Hepatocyte (in vitro differentiated cells): ENCODE measurements at regions not wholly inside any gene's neighbourhood (a gene's known extent, or its start where the extent isn't known, plus 50 kb on each side); places are given as distances from the start of the nearest gene placed in this dataset.

Experiments used
- EZH2 ChIP-seq: fragments of 200-600 bp; sonication (generic); IDR thresholded peaks from 2 replicates; pipeline ENCODE4 v1.6.1; 2016; ENCODE audit warnings: antibody characterized with exemption, mild to moderate bottlenecking, borderline replicate concordance
- TF ChIP-seq, protein P1 (sequence below): fragments of 200-600 bp; sonication (generic); IDR thresholded peaks from 2 replicates; pipeline ENCODE4 v1.5.1; 2016; ENCODE audit warnings: antibody characterized with exemption, mild to moderate bottlenecking; ENCODE audit not compliant: poor library complexity

DNA sequence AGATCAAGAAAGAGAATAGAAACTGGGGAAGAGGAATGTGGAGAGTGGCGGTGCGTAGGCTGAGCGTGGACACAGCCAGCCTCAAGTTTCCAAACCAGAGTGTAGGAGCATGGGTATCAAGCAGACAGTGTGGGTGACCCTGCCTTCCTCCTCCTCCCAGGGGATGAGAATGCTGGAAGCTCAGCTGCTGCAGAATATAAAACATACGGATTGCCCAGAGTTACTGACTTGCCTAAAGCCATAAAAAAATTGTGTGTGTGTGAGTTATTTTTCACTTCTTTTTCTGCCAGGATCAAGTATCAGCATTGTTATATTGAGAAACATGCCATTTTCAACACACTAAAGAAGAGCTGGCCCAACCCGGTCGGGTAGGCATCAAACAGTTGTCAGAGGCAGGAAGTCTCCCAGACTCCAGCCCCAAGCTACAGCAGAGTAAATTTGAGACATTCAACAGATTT lies 333.3 kb upstream of the ACVR2A start:
- TF ChIP-seq EZH2, result no peak
- TF ChIP-seq, protein P1, sequence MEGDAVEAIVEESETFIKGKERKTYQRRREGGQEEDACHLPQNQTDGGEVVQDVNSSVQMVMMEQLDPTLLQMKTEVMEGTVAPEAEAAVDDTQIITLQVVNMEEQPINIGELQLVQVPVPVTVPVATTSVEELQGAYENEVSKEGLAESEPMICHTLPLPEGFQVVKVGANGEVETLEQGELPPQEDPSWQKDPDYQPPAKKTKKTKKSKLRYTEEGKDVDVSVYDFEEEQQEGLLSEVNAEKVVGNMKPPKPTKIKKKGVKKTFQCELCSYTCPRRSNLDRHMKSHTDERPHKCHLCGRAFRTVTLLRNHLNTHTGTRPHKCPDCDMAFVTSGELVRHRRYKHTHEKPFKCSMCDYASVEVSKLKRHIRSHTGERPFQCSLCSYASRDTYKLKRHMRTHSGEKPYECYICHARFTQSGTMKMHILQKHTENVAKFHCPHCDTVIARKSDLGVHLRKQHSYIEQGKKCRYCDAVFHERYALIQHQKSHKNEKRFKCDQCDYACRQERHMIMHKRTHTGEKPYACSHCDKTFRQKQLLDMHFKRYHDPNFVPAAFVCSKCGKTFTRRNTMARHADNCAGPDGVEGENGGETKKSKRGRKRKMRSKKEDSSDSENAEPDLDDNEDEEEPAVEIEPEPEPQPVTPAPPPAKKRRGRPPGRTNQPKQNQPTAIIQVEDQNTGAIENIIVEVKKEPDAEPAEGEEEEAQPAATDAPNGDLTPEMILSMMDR, result no peak
